Endothelial cell (in vitro differentiated cells): ENCODE measurements at regions not wholly inside any gene's neighbourhood (a gene's known extent, or its start where the extent isn't known, plus 50 kb on each side); places are given as distances from the start of the nearest gene placed in this dataset.

ENCODE experiments used
- DNase-seq: peaks from one replicate; pipeline ENCODE4 v3.0.0; 2021; ENCODE audit warnings: low spot score
- H3K27ac Mint-ChIP-seq: one replicate; pipeline ENCODE4 v1.8.0; 2021; ENCODE audit warnings: mixed read lengths, inconsistent platforms; ENCODE audit not compliant: unreplicated experiment
- H3K27me3 Mint-ChIP-seq: one replicate; pipeline ENCODE4 v1.8.0; 2021; ENCODE audit warnings: mild to moderate bottlenecking, moderate library complexity, mixed read lengths, inconsistent platforms; ENCODE audit not compliant: unreplicated experiment
- H3K36me3 Mint-ChIP-seq: one replicate; pipeline ENCODE4 v1.8.0; 2021; ENCODE audit warnings: mild to moderate bottlenecking, low read depth, mixed read lengths, inconsistent platforms; ENCODE audit not compliant: unreplicated experiment
- H3K4me1 Mint-ChIP-seq: one replicate; pipeline ENCODE4 v1.8.0; 2021; ENCODE audit warnings: mild to moderate bottlenecking, mixed read lengths, inconsistent platforms; ENCODE audit not compliant: unreplicated experiment
- H3K4me3 Mint-ChIP-seq: one replicate; pipeline ENCODE4 v1.8.0; 2021; ENCODE audit warnings: mild to moderate bottlenecking, mixed read lengths, inconsistent platforms; ENCODE audit not compliant: unreplicated experiment
- H3K9me3 Mint-ChIP-seq: one replicate; pipeline ENCODE4 v1.8.0; 2021; ENCODE audit warnings: mixed read lengths, inconsistent platforms; ENCODE audit not compliant: unreplicated experiment
- CTCF ChIP-seq: fragments of 200-600 bp; sonication (generic); IDR thresholded peaks from one replicate; pipeline ENCODE4 v1.5.0; 2021; ENCODE audit warnings: antibody characterized with exemption; ENCODE audit not compliant: unreplicated experiment

DNA sequence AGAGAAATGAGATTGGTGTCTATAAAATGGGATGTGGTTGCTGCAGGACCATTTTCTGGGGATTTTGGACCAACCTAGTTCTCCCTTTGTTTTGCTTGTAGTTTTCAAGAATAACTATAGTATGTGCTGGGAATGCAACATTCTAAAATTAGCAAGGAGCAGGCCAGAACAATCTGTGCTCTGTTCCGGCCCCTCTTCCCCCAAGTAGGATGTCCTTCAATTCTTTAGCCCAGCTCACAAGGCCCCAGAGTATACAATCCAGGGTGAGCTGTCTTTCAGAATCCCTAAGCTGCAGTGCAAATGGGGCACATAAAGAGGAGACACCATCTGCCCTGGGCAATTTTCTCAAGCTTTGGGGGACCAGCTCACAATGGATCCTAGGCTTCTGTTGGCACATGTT lies 809.1 kb downstream of the TNS3 start:
- H3K36me3 Mint-ChIP-seq: no peaks in the 10 kb centered on the region
- H3K4me1 Mint-ChIP-seq: peaks cover 18% of the 10 kb centered on the region
- H3K9me3 Mint-ChIP-seq: no peaks in the 10 kb centered on the region
- H3K27me3 Mint-ChIP-seq: peaks cover 4% of the 10 kb centered on the region
- H3K27ac Mint-ChIP-seq: no peak overlapping the region
- no peak for TF ChIP-seq CTCF
- no peak for DNase-seq
- no peak overlapping the region for H3K4me3 Mint-ChIP-seq

GRCh38 chr7:46767071-46767470 lies 814.8 kb downstream of the TNS3 start:
- Mint-ChIP-seq H3K27ac (no peak overlapping the region), H3K4me1 (peaks cover 2% of the 10 kb centered on the region), H3K36me3 (no peaks in the 10 kb centered on the region), H3K27me3 (peaks cover 4% of the 10 kb centered on the region), H3K9me3 (no peaks in the 10 kb centered on the region), H3K4me3 (no peak overlapping the region)
- no peak for DNase-seq
- TF ChIP-seq CTCF: no peak

DNA sequence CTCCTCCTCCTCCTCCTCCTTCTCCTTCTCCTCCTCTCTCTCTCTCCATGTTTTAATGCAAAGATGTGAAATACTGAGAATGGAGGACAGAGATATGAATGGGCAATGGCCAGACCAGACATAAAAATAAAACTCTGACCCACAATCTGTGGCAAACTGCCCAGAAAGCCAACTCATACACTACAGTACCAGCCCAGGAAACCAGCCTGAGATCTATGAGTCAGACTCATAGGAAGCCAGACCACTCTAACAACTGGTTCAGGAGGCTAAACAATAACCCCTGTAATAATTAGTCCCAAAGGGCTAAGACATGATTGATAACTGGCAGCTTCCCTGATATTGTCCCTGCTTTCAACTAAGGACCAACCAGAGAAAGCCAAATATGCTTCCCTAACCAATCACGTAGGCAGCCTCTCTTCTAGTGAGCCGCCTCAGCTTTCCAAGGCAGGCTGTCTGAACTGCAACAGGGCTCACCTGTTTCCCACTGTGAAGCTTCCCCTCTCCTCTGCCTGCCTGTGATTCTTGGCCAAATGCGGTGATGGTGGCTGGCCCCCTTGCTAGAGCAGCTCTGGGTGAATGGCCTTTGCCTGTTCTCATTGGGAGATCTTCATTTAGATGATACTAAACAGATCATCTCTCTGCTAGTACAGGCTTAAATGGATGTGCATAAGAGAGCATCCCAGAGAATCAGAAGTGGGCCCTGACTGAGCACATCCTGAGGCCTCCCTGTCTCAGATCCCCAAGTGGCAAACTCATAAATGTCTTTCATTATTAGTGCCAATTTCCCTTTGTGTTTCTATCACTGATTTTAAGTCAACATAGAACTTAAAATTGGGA lies 817.6 kb downstream of the TNS3 start:
- TF ChIP-seq CTCF: no peak
- Mint-ChIP-seq H3K36me3 (no peaks in the 10 kb centered on the region), H3K4me3 (no peak overlapping the region), H3K9me3 (no peaks in the 10 kb centered on the region), H3K4me1 (no peaks in the 10 kb centered on the region), H3K27me3 (peaks cover 4% of the 10 kb centered on the region), H3K27ac (no peak overlapping the region)
- DNase-seq: no peak

DNA sequence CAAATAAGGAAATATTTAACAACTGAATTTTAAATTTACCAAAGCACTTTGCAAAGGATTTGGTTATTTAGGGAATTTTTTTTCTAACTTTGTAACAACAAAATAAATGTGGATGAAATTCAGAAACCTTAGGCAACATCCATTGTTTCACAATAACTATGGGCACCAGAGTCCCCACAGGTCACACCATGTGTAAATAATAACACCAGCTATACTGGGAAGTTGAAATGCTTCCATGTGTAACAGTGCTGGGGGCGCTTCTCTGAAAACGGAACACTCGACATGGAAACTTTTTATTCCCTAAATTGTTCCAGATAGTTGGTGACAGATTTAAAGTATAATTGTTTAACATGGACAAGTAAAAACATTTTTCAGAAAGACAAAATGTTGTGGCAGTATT lies 818.6 kb downstream of the TNS3 start:
- no peaks in the 10 kb centered on the region for H3K36me3 Mint-ChIP-seq
- H3K27me3 Mint-ChIP-seq: peaks cover 4% of the 10 kb centered on the region
- no peaks in the 10 kb centered on the region for H3K4me1 Mint-ChIP-seq
- H3K9me3 Mint-ChIP-seq: no peaks in the 10 kb centered on the region
- no peak overlapping the region for H3K4me3 Mint-ChIP-seq
- no peak for TF ChIP-seq CTCF
- no peak for DNase-seq
- H3K27ac Mint-ChIP-seq: no peak overlapping the region

DNA sequence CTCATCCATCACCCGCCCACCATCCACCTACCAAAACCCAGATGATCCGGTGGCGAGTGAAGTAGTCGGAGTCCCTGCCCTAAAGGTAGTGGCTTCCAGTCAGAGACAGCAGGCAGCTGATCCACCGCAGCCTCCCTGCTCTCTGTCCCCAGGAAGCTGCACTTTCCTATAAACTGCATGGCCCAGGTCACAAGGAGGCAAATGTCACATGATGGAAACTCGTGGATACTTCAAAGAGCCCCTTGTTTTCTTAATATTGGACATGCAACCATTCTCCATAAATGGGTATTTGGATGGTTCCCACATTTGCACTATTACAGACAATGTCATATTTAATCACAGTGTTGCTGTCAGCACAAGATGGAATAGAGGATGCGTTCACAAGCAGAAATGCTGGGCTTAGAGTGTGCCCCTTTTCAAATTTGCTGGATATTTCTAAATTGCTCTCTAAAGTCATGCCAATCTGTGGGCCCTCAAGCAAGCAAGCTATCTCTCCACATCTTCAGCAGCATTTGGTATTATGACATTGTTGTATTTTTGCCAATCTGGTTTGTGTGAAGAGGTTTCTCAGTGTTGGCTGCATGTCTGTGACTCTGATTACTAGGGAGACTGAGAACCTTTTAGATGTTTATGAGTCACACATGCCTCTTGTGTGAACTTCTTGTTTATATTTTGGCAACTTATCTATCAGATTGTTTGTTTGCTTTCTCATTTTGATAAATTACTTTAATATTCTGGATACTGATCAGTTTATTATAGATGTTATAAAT lies 822.0 kb downstream of the TNS3 start:
- H3K27me3 Mint-ChIP-seq: no peaks in the 10 kb centered on the region
- H3K4me3 Mint-ChIP-seq: no peak overlapping the region
- no peak for DNase-seq
- H3K27ac Mint-ChIP-seq: no peak overlapping the region
- H3K4me1 Mint-ChIP-seq: no peaks in the 10 kb centered on the region
- no peaks in the 10 kb centered on the region for H3K9me3 Mint-ChIP-seq
- no peaks in the 10 kb centered on the region for H3K36me3 Mint-ChIP-seq
- no peak for TF ChIP-seq CTCF
